ENCODE measurements at regions not wholly inside any gene's neighbourhood (a gene's known extent, or its start where the extent isn't known, plus 50 kb on each side); places are given as distances from the start of the nearest gene placed in this dataset.

DNA sequence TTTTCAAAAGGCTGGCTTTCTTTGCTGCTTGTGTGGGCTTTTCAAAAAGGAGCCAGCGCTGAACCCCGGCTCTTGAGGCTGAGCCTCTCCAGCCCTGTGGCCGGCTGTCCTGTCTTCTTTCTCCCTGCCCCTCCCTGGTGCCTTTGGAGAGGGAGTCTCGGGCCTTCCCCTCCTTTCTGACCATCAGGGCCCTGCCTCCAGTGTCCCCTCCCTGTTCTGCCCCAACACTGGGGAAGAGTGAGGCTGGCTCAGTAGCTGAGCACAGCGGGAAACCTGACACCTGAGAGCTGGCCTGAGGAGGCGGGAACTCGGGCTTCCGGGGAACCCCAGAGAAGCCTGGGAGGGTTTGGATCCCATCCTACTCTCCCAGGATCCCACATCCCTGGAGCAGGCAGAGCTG, 232.1 kb downstream of the LOXHD1 start:
- TF ChIP-seq, protein P1, sequence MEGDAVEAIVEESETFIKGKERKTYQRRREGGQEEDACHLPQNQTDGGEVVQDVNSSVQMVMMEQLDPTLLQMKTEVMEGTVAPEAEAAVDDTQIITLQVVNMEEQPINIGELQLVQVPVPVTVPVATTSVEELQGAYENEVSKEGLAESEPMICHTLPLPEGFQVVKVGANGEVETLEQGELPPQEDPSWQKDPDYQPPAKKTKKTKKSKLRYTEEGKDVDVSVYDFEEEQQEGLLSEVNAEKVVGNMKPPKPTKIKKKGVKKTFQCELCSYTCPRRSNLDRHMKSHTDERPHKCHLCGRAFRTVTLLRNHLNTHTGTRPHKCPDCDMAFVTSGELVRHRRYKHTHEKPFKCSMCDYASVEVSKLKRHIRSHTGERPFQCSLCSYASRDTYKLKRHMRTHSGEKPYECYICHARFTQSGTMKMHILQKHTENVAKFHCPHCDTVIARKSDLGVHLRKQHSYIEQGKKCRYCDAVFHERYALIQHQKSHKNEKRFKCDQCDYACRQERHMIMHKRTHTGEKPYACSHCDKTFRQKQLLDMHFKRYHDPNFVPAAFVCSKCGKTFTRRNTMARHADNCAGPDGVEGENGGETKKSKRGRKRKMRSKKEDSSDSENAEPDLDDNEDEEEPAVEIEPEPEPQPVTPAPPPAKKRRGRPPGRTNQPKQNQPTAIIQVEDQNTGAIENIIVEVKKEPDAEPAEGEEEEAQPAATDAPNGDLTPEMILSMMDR (IDR thresholded peaks at IDR 0.05; ENCODE audit: low read length), result no peak
- no peak for TF ChIP-seq EZH2phosphoT487 (IDR thresholded peaks at IDR 0.05; ENCODE audit: low read length)

All from MM.1S (cell line).